ENCODE measurements at regions not wholly inside any gene's neighbourhood (a gene's known extent, or its start where the extent isn't known, plus 50 kb on each side); places are given as distances from the start of the nearest gene placed in this dataset.

DNA sequence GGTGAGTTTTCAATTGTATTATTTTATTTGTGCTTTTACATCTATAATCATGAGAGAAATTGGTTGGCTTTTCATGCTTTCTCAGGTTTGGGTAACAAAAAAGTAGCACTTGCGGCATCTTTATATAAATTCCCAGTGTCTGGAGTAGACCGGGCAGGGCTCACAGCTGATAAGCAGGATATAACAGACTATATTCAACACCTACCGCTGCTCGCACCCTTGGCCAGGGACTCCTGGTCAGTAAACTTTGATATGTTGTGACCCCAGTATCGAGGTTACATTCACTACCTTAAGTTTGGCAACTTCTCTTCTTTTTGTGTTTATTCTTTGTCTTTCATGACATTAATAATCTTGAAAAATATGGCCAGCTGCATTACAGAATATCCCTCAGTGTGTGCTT is 343.4 kb downstream of the TBC1D32 start:
- no peaks in the 10 kb centered on the region for H3K4me1 ChIP-seq (ENCODE audit: insufficient read depth, low read length)
- no peak overlapping the region for H3K4me3 Mint-ChIP-seq
- no peaks in the 10 kb centered on the region for H3K9me3 ChIP-seq (ENCODE audit: low read length)
- H3K27me3 Mint-ChIP-seq, result peaks cover 0 to 2% of the 10 kb centered on the region in 2 donors
- peaks cover 0 to 3% (median 2%) of the 10 kb centered on the region in 5 donors for H3K9me3 Mint-ChIP-seq
- no peak overlapping the region for H3K4me3 ChIP-seq (ENCODE audit: low read length)
- H3K36me3 Mint-ChIP-seq, result no peaks in the 10 kb centered on the region
- no peak for DNase-seq
- H3K4me1 Mint-ChIP-seq, result no peaks in the 10 kb centered on the region
- no peak overlapping the region for H3K27ac ChIP-seq (ENCODE audit: low read depth, low read length)
- no peaks in the 10 kb centered on the region for H3K36me3 ChIP-seq (ENCODE audit: insufficient read depth, low read length)
- ChIA-PET CTCF (no interaction called here), POLR2A (no interaction called here)
- no peak overlapping the region for H3K27ac Mint-ChIP-seq
- no peaks in the 10 kb centered on the region for H3K27me3 ChIP-seq (ENCODE audit: insufficient read depth, low read length, poor library complexity, severe bottlenecking)

DNA sequence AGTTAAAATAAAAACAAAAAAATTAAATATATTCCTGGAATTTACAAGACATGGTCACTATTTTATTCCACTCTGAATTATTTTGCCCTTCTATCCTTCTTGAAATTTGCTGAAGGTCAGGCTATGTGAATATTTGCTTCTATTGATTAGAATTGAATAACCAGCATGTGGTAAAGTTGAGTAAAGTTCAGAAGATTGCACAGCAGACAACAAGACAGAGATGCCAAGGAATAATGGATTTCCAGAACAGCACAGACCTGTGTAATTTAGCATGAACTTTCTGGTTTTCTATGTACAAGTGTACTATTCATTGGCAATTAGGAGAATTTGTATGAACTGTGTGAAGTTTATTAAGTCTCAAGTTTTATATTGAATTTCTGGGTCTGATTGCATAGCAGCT is 352.4 kb downstream of the TBC1D32 start:
- Mint-ChIP-seq H3K9me3 (peaks cover 0 to 2% (median 0%) of the 10 kb centered on the region in 5 donors), H3K4me1 (no peaks in the 10 kb centered on the region)

DNA sequence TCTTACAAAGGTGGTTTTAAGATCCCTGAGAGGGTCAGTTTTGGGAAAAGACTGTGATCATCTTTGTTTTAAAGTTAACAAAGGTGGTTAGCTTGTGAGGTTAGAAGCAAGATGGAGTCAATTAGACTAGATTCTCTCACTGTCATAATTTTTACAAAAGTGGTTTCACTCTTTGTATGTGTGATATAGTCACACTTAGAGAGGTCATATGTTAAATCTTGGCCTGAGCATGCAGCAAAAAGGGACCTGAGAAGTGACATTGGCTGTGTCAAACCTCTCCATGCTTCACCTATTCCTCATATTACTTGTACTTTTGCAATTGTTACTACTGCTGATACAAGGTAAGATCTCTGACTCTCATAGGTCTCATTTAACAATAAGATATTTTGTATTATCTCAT is 368.0 kb downstream of the TBC1D32 start:
- Mint-ChIP-seq H3K36me3 (no peaks in the 10 kb centered on the region), H3K4me3 (no peak overlapping the region), H3K4me1 (no peaks in the 10 kb centered on the region), H3K27me3 (no peaks in the 10 kb centered on the region), H3K27ac (no peak overlapping the region), H3K9me3 (peaks cover 0 to 16% (median 2%) of the 10 kb centered on the region in 5 donors)
- Histone ChIP-seq H3K9me3 (ENCODE audit: low read length) (no peaks in the 10 kb centered on the region), H3K36me3 (ENCODE audit: insufficient read depth, low read length) (no peaks in the 10 kb centered on the region), H3K4me1 (ENCODE audit: insufficient read depth, low read length) (no peaks in the 10 kb centered on the region), H3K27me3 (ENCODE audit: insufficient read depth, low read length, poor library complexity, severe bottlenecking) (no peaks in the 10 kb centered on the region), H3K4me3 (ENCODE audit: low read length) (no peak overlapping the region), H3K27ac (ENCODE audit: low read depth, low read length) (no peak overlapping the region)
- no peak for DNase-seq
- CTCF ChIA-PET, result no interaction called here
- POLR2A ChIA-PET, result no interaction called here

More for the DNA sequence above, 352.4 kb downstream of the TBC1D32 start:
- H3K9me3 ChIP-seq (ENCODE audit: low read length), result no peaks in the 10 kb centered on the region
- ChIA-PET CTCF (no interaction called here), POLR2A (no interaction called here)
- no peak overlapping the region for H3K27ac ChIP-seq (ENCODE audit: low read depth, low read length)
- Mint-ChIP-seq H3K27me3 (no peaks in the 10 kb centered on the region), H3K36me3 (no peaks in the 10 kb centered on the region), H3K27ac (no peak overlapping the region), H3K4me3 (no peak overlapping the region)
- DNase-seq, result no peak
- no peak overlapping the region for H3K4me3 ChIP-seq (ENCODE audit: low read length)
- no peaks in the 10 kb centered on the region for H3K36me3 ChIP-seq (ENCODE audit: insufficient read depth, low read length)
- H3K27me3 ChIP-seq (ENCODE audit: insufficient read depth, low read length, poor library complexity, severe bottlenecking), result no peaks in the 10 kb centered on the region
- H3K4me1 ChIP-seq (ENCODE audit: insufficient read depth, low read length), result no peaks in the 10 kb centered on the region

DNA sequence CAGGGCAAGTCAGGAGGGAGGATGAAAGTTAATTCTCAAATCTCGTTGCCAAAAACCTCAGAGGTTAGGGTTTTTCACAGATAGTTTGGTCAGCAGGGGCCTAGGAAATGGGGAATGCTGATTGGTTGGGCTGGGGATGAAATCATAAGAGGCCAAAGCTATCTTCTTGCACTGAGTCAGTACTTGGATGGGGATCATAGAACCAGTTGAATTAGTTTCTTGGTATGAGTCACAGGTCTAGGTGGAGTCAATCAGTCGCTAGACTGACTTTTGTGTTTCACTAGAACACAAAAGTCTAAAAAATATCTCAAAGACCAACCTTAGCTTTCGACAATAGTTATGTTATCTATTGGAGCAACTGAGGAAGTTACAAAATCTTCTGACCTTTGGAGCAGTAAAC is 368.5 kb downstream of the TBC1D32 start:
- no peaks in the 10 kb centered on the region for H3K4me1 ChIP-seq (ENCODE audit: insufficient read depth, low read length)
- H3K4me1 Mint-ChIP-seq, result no peaks in the 10 kb centered on the region
- ChIA-PET POLR2A (no interaction called here), CTCF (no interaction called here)
- no peaks in the 10 kb centered on the region for H3K27me3 ChIP-seq (ENCODE audit: insufficient read depth, low read length, poor library complexity, severe bottlenecking)
- peaks cover 0 to 16% (median 2%) of the 10 kb centered on the region in 5 donors for H3K9me3 Mint-ChIP-seq
- no peak overlapping the region for H3K27ac Mint-ChIP-seq
- DNase-seq, result no peak
- H3K36me3 Mint-ChIP-seq, result no peaks in the 10 kb centered on the region
- H3K4me3 ChIP-seq (ENCODE audit: low read length), result no peak overlapping the region
- no peaks in the 10 kb centered on the region for H3K27me3 Mint-ChIP-seq
- H3K36me3 ChIP-seq (ENCODE audit: insufficient read depth, low read length), result no peaks in the 10 kb centered on the region
- no peak overlapping the region for H3K4me3 Mint-ChIP-seq
- no peak overlapping the region for H3K27ac ChIP-seq (ENCODE audit: low read depth, low read length)
- H3K9me3 ChIP-seq (ENCODE audit: low read length), result no peaks in the 10 kb centered on the region

- no peak for DNase-seq
- POLR2A ChIA-PET, result no interaction called here
- H3K27ac Mint-ChIP-seq, result no peak overlapping the region
- no peaks in the 10 kb centered on the region for H3K9me3 ChIP-seq (ENCODE audit: low read length)
- CTCF ChIA-PET, result no interaction called here
- H3K4me1 ChIP-seq (ENCODE audit: insufficient read depth, low read length), result no peaks in the 10 kb centered on the region
- no peaks in the 10 kb centered on the region for H3K36me3 Mint-ChIP-seq
- no peak overlapping the region for H3K4me3 ChIP-seq (ENCODE audit: low read length)
- no peak overlapping the region for H3K4me3 Mint-ChIP-seq
- peaks cover 0 to 3% (median 0%) of the 10 kb centered on the region in 5 donors for H3K9me3 Mint-ChIP-seq
- H3K27me3 Mint-ChIP-seq, result no peaks in the 10 kb centered on the region
- no peaks in the 10 kb centered on the region for H3K4me1 Mint-ChIP-seq
- H3K36me3 ChIP-seq (ENCODE audit: insufficient read depth, low read length), result no peaks in the 10 kb centered on the region
- no peaks in the 10 kb centered on the region for H3K27me3 ChIP-seq (ENCODE audit: insufficient read depth, low read length, poor library complexity, severe bottlenecking)
- no peak overlapping the region for H3K27ac ChIP-seq (ENCODE audit: low read depth, low read length)
These were observed 373.5 kb downstream of the TBC1D32 start for GRCh38 chr6:120960761-120961160.

- Mint-ChIP-seq H3K4me1 (no peaks in the 10 kb centered on the region), H3K27ac (no peak overlapping the region), H3K36me3 (no peaks in the 10 kb centered on the region), H3K4me3 (no peak overlapping the region), H3K9me3 (peaks cover 0 to 3% (median 0%) of the 10 kb centered on the region in 5 donors), H3K27me3 (peaks cover 0 to 1% of the 10 kb centered on the region in 2 donors)
- Histone ChIP-seq H3K9me3 (ENCODE audit: low read length) (no peaks in the 10 kb centered on the region), H3K4me1 (ENCODE audit: insufficient read depth, low read length) (no peaks in the 10 kb centered on the region), H3K4me3 (ENCODE audit: low read length) (no peak overlapping the region), H3K27me3 (ENCODE audit: insufficient read depth, low read length, poor library complexity, severe bottlenecking) (no peaks in the 10 kb centered on the region), H3K36me3 (ENCODE audit: insufficient read depth, low read length) (no peaks in the 10 kb centered on the region), H3K27ac (ENCODE audit: low read depth, low read length) (no peak overlapping the region)
- POLR2A ChIA-PET, result no interaction called here
- CTCF ChIA-PET, result no interaction called here
- no peak for DNase-seq
These were observed 380.2 kb downstream of the TBC1D32 start for GRCh38 chr6:120954111-120954510.

DNA sequence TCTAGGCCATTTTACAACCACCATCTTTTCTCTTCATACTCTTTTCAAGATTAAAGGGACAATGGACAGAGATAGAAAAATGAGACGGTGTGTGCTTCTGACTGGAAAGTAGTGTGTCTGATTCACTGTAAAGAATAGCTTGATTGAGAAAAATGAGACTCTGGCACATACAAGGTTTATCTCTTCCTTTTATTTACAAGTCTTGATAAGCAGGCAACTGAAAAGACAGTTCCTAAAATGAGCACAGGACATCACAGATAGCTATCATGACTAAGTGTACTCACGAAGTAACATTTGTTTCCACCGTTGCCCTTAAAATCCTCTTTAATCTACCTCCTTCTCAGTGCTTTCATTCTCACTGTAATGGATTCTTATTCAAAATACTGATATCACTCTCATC is 383.0 kb downstream of the TBC1D32 start:
- no peaks in the 10 kb centered on the region for H3K9me3 ChIP-seq (ENCODE audit: low read length)
- no peak for DNase-seq
- ChIA-PET CTCF (no interaction called here), POLR2A (no interaction called here)
- Mint-ChIP-seq H3K4me3 (no peak overlapping the region), H3K36me3 (no peaks in the 10 kb centered on the region), H3K9me3 (peaks cover 0 to 3% (median 0%) of the 10 kb centered on the region in 5 donors), H3K27ac (no peak overlapping the region), H3K27me3 (peaks cover 0 to 1% of the 10 kb centered on the region in 2 donors), H3K4me1 (no peaks in the 10 kb centered on the region)
- no peaks in the 10 kb centered on the region for H3K4me1 ChIP-seq (ENCODE audit: insufficient read depth, low read length)
- no peak overlapping the region for H3K27ac ChIP-seq (ENCODE audit: low read depth, low read length)
- no peaks in the 10 kb centered on the region for H3K36me3 ChIP-seq (ENCODE audit: insufficient read depth, low read length)
- H3K4me3 ChIP-seq (ENCODE audit: low read length), result no peak overlapping the region
- H3K27me3 ChIP-seq (ENCODE audit: insufficient read depth, low read length, poor library complexity, severe bottlenecking), result no peaks in the 10 kb centered on the region

DNA sequence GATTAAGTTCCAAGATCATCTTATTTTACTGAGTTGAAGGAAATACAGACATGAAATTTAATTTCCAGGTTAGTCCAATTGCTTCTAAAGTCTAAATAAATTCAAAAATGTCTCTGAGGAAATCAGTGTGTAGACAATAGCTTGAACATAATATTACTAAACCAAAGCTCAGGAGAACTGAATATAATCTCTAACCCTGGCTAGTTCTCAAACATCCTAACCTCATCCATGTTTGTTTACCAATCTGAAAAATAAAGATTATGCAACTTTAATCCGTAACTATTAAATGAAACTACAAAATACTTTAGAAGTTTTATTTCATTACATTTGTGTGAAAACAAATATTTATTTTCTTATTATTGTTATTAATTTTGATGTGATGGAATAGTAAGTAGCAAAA is 387.2 kb downstream of the TBC1D32 start:
- H3K27me3 Mint-ChIP-seq, result no peaks in the 10 kb centered on the region
- no peaks in the 10 kb centered on the region for H3K27me3 ChIP-seq (ENCODE audit: insufficient read depth, low read length, poor library complexity, severe bottlenecking)
- ChIA-PET CTCF (no interaction called here), POLR2A (no interaction called here)
- H3K27ac ChIP-seq (ENCODE audit: low read depth, low read length), result no peak overlapping the region
- H3K9me3 Mint-ChIP-seq, result peaks cover 0 to 3% (median 0%) of the 10 kb centered on the region in 5 donors
- H3K36me3 ChIP-seq (ENCODE audit: insufficient read depth, low read length), result no peaks in the 10 kb centered on the region
- H3K9me3 ChIP-seq (ENCODE audit: low read length), result no peaks in the 10 kb centered on the region
- no peaks in the 10 kb centered on the region for H3K4me1 Mint-ChIP-seq
- H3K36me3 Mint-ChIP-seq, result no peaks in the 10 kb centered on the region
- H3K4me3 ChIP-seq (ENCODE audit: low read length), result no peak overlapping the region
- H3K4me3 Mint-ChIP-seq, result no peak overlapping the region
- no peaks in the 10 kb centered on the region for H3K4me1 ChIP-seq (ENCODE audit: insufficient read depth, low read length)
- DNase-seq, result no peak
- no peak overlapping the region for H3K27ac Mint-ChIP-seq

DNA sequence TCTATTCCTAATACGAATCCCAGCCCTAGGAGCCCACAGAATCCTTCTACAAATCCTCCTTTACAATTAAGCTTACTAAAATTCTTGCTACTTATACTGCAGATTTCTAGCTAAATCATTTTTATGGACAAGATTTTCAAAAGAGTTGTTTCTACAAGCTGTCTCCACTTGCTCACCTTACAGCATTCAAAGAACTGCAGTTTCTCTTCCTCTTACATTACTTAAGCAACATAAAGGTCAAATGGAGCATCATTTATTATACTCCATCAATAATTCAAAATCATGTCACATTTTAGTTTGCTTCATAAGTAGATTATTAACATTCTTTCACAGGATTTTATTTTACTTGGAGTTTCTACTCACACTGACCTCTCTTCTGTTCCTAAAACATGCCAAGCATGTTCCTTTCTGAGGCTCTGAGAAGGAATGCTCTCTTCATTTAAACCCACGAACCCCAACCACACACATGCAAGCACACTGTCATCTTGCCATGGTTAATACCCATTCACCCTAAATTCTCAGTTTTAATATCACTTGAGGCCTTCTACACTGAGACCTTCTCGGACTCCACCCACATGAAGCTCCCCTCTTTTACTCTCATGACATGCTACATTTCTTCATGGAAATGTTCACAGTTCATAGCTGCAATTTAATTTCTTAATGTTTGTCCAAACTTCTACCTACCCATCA is 388.2 kb downstream of the TBC1D32 start:
- Mint-ChIP-seq H3K4me3 (no peak overlapping the region), H3K27me3 (no peaks in the 10 kb centered on the region), H3K27ac (no peak overlapping the region), H3K9me3 (peaks cover 0 to 3% (median 0%) of the 10 kb centered on the region in 5 donors), H3K4me1 (no peaks in the 10 kb centered on the region), H3K36me3 (no peaks in the 10 kb centered on the region)
- H3K4me1 ChIP-seq (ENCODE audit: insufficient read depth, low read length), result no peaks in the 10 kb centered on the region
- H3K9me3 ChIP-seq (ENCODE audit: low read length), result no peaks in the 10 kb centered on the region
- no peaks in the 10 kb centered on the region for H3K27me3 ChIP-seq (ENCODE audit: insufficient read depth, low read length, poor library complexity, severe bottlenecking)
- no peak overlapping the region for H3K27ac ChIP-seq (ENCODE audit: low read depth, low read length)
- H3K36me3 ChIP-seq (ENCODE audit: insufficient read depth, low read length), result no peaks in the 10 kb centered on the region
- DNase-seq, result no peak
- ChIA-PET CTCF (no interaction called here), POLR2A (no interaction called here)
- no peak overlapping the region for H3K4me3 ChIP-seq (ENCODE audit: low read length)

Measured in CD8-positive, alpha-beta memory T cell (primary cell).